A549 (cell line): ENCODE measurements at regions not wholly inside any gene's neighbourhood (a gene's known extent, or its start where the extent isn't known, plus 50 kb on each side); places are given as distances from the start of the nearest gene placed in this dataset.

ENCODE experiments used
- CTCF ChIP-seq: fragments of >200 bp; sonication (Bioruptor Twin); formaldehyde crosslinking; IDR thresholded peaks from 3 replicates; pipeline ENCODE4 v1.5.1; 2016
- ESRRA ChIP-seq: fragments of 150-350 bp; IDR thresholded peaks from 2 replicates; pipeline ENCODE4 v1.6.1; 2014; ENCODE audit warnings: mild to moderate bottlenecking, low read length, borderline replicate concordance
- KDM1A ChIP-seq: fragments of 200-600 bp; sonication (generic); IDR thresholded peaks from 2 replicates; pipeline ENCODE4 v1.6.1; 2016; ENCODE audit warnings: low read depth, mild to moderate bottlenecking
- POLR2A ChIP-seq: IDR thresholded peaks from 2 replicates; pipeline ENCODE4 v1.6.1; 2012; ENCODE audit warnings: mild to moderate bottlenecking, low read length
- SREBF2 ChIP-seq: fragments of 450-650 bp; IDR thresholded peaks from 2 replicates; pipeline ENCODE4 v1.6.1; 2014; ENCODE audit warnings: mild to moderate bottlenecking, moderate library complexity

GRCh38 chrX:94107981-94108380 is 434.0 kb downstream of the FAM133A start:
- no peak for TF ChIP-seq CTCF
- no peak for TF ChIP-seq ESRRA
- TF ChIP-seq KDM1A, result no peak
- TF ChIP-seq POLR2A, result no peak
- TF ChIP-seq SREBF2, result no peak
